ENCODE measurements at regions not wholly inside any gene's neighbourhood (a gene's known extent, or its start where the extent isn't known, plus 50 kb on each side); places are given as distances from the start of the nearest gene placed in this dataset.

GRCh38 chr21:23639721-23640120 lies 1967.6 kb downstream of the MRPL39 start:
- TF ChIP-seq EP300 (IDR thresholded peaks at IDR 0.05; ENCODE audit: borderline replicate concordance), result no peak
- TF ChIP-seq TCF12 (IDR thresholded peaks at IDR 0.05; ENCODE audit: low read depth), result no peak
- TF ChIP-seq, protein P1, sequence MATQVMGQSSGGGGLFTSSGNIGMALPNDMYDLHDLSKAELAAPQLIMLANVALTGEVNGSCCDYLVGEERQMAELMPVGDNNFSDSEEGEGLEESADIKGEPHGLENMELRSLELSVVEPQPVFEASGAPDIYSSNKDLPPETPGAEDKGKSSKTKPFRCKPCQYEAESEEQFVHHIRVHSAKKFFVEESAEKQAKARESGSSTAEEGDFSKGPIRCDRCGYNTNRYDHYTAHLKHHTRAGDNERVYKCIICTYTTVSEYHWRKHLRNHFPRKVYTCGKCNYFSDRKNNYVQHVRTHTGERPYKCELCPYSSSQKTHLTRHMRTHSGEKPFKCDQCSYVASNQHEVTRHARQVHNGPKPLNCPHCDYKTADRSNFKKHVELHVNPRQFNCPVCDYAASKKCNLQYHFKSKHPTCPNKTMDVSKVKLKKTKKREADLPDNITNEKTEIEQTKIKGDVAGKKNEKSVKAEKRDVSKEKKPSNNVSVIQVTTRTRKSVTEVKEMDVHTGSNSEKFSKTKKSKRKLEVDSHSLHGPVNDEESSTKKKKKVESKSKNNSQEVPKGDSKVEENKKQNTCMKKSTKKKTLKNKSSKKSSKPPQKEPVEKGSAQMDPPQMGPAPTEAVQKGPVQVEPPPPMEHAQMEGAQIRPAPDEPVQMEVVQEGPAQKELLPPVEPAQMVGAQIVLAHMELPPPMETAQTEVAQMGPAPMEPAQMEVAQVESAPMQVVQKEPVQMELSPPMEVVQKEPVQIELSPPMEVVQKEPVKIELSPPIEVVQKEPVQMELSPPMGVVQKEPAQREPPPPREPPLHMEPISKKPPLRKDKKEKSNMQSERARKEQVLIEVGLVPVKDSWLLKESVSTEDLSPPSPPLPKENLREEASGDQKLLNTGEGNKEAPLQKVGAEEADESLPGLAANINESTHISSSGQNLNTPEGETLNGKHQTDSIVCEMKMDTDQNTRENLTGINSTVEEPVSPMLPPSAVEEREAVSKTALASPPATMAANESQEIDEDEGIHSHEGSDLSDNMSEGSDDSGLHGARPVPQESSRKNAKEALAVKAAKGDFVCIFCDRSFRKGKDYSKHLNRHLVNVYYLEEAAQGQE (IDR thresholded peaks at IDR 0.05; ENCODE audit: low read depth), result no peak
- TF ChIP-seq FOXM1 (IDR thresholded peaks at IDR 0.05; ENCODE audit: borderline replicate concordance, low read depth), result no peak
- TF ChIP-seq YY1 (IDR thresholded peaks at IDR 0.05; ENCODE audit: low read depth), result no peak
- no peak for TF ChIP-seq TAF1 (IDR thresholded peaks at IDR 0.05; ENCODE audit: low read depth)
- TF ChIP-seq MAX (IDR thresholded peaks at IDR 0.05), result no peak
- TF ChIP-seq RAD21 (IDR thresholded peaks at IDR 0.05; ENCODE audit: low read depth), result no peak
- no peak for TF ChIP-seq CEBPB (IDR thresholded peaks at IDR 0.05)
- TF ChIP-seq, protein P2, sequence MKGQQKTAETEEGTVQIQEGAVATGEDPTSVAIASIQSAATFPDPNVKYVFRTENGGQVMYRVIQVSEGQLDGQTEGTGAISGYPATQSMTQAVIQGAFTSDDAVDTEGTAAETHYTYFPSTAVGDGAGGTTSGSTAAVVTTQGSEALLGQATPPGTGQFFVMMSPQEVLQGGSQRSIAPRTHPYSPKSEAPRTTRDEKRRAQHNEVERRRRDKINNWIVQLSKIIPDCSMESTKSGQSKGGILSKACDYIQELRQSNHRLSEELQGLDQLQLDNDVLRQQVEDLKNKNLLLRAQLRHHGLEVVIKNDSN (IDR thresholded peaks at IDR 0.05), result no peak
